Hepatocyte (in vitro differentiated cells): ENCODE measurements at regions not wholly inside any gene's neighbourhood (a gene's known extent, or its start where the extent isn't known, plus 50 kb on each side); places are given as distances from the start of the nearest gene placed in this dataset.

Experiments used
- EZH2 ChIP-seq: fragments of 200-600 bp; sonication (generic); IDR thresholded peaks from 2 replicates; pipeline ENCODE4 v1.6.1; 2016; ENCODE audit warnings: antibody characterized with exemption, mild to moderate bottlenecking, borderline replicate concordance
- EZH2phosphoT487 ChIP-seq: fragments of 200-600 bp; sonication (generic); IDR thresholded peaks from one replicate; pipeline ENCODE4 v1.6.1; 2018; ENCODE audit warnings: antibody characterized with exemption, mild to moderate bottlenecking, low read depth, moderate library complexity; ENCODE audit not compliant: unreplicated experiment, severe bottlenecking
- TF ChIP-seq, protein P1 (sequence below): fragments of 200-600 bp; sonication (generic); IDR thresholded peaks from 2 replicates; pipeline ENCODE4 v1.5.1; 2016; ENCODE audit warnings: antibody characterized with exemption, mild to moderate bottlenecking; ENCODE audit not compliant: poor library complexity

DNA sequence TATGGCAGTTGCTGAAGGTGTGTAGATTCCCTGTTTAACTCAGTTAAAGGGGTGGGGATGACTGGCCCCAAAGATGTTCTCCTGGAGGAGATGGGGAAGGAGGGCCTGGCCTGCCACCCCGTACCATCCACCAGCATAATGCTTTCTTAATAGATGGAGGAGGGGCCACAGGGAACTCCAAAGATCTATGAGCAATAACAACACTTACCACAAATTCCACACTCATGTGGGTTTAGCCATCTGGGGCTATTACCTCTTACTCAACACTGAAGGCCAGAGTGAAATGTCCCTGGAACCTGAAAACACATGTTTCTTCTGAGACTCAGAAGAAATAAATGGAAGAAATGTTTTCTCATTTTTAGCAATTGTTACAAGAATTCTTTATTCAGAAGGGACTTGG lies 259.0 kb downstream of the CXCL12 start:
- TF ChIP-seq, protein P1, sequence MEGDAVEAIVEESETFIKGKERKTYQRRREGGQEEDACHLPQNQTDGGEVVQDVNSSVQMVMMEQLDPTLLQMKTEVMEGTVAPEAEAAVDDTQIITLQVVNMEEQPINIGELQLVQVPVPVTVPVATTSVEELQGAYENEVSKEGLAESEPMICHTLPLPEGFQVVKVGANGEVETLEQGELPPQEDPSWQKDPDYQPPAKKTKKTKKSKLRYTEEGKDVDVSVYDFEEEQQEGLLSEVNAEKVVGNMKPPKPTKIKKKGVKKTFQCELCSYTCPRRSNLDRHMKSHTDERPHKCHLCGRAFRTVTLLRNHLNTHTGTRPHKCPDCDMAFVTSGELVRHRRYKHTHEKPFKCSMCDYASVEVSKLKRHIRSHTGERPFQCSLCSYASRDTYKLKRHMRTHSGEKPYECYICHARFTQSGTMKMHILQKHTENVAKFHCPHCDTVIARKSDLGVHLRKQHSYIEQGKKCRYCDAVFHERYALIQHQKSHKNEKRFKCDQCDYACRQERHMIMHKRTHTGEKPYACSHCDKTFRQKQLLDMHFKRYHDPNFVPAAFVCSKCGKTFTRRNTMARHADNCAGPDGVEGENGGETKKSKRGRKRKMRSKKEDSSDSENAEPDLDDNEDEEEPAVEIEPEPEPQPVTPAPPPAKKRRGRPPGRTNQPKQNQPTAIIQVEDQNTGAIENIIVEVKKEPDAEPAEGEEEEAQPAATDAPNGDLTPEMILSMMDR, result no peak
- TF ChIP-seq EZH2phosphoT487 (no peak), EZH2 (no peak)
